H9 (cell line): ENCODE measurements at regions not wholly inside any gene's neighbourhood (a gene's known extent, or its start where the extent isn't known, plus 50 kb on each side); places are given as distances from the start of the nearest gene placed in this dataset.

Source experiments
- DNase-seq: peaks from one replicate; pipeline ENCODE4 v3.0.0-alpha.2; 2017
- H2AFZ ChIP-seq: one replicate; pipeline ENCODE4 v1.6.1; 2013; ENCODE audit warnings: mild to moderate bottlenecking, low read length, control low read depth, moderate library complexity
- H2AK5ac ChIP-seq: 2 replicates; pipeline ENCODE4 v1.6.1; 2013; ENCODE audit warnings: low read length, control low read depth, mixed read lengths; ENCODE audit not compliant: insufficient read length
- H2BK120ac ChIP-seq: one replicate; pipeline ENCODE4 v1.6.1; 2013; ENCODE audit warnings: low read depth, mild to moderate bottlenecking, low read length, control low read depth, inconsistent platforms; ENCODE audit not compliant: poor library complexity, severe bottlenecking
- H2BK12ac ChIP-seq: 2 replicates; pipeline ENCODE4 v1.6.1; 2013; ENCODE audit warnings: low read length, control low read depth, mixed read lengths, low read depth; ENCODE audit not compliant: insufficient read length
- H2BK15ac ChIP-seq: 2 replicates; pipeline ENCODE4 v1.6.1; 2013; ENCODE audit warnings: low read depth, low read length, control low read depth
- H2BK20ac ChIP-seq: one replicate; pipeline ENCODE4 v1.6.1; 2013; ENCODE audit warnings: low read depth, mild to moderate bottlenecking, low read length, control low read depth, inconsistent platforms; ENCODE audit not compliant: poor library complexity, severe bottlenecking
- H2BK5ac ChIP-seq: 2 replicates; pipeline ENCODE4 v1.6.1; 2013; ENCODE audit warnings: low read length, control low read depth, mixed read lengths; ENCODE audit not compliant: insufficient read length
- H3K14ac ChIP-seq: 2 replicates; pipeline ENCODE4 v1.6.1; 2013; ENCODE audit warnings: low read length, control low read depth; ENCODE audit not compliant: insufficient read depth
- H3K18ac ChIP-seq: 2 replicates; pipeline ENCODE4 v1.6.1; 2013; ENCODE audit warnings: low read depth, mild to moderate bottlenecking, mixed read lengths, low read length, control low read depth; ENCODE audit not compliant: insufficient read length
- H3K23ac ChIP-seq: 2 replicates; pipeline ENCODE4 v1.6.1; 2013; ENCODE audit warnings: low read length, control low read depth, mixed read lengths, low read depth; ENCODE audit not compliant: insufficient read length
- H3K23me2 ChIP-seq: 2 replicates; pipeline ENCODE4 v1.6.1; 2013; ENCODE audit warnings: low read depth, mild to moderate bottlenecking, mixed read lengths, low read length, control low read depth; ENCODE audit not compliant: insufficient read length, poor library complexity, severe bottlenecking
- H3K27ac ChIP-seq: 2 replicates; pipeline ENCODE4 v1.5.1; 2013; ENCODE audit warnings: low read length, control low read depth, mixed read lengths, low read depth; ENCODE audit not compliant: insufficient read length
- H3K27me3 ChIP-seq: 2 replicates; pipeline ENCODE4 v1.6.1; 2013; ENCODE audit warnings: low read length, control low read depth, inconsistent platforms; ENCODE audit not compliant: insufficient read depth
- H3K4ac ChIP-seq: 2 replicates; pipeline ENCODE4 v1.6.1; 2013; ENCODE audit warnings: low read depth, mild to moderate bottlenecking, control low read depth, inconsistent platforms, low read length, moderate library complexity
- H3K4me1 ChIP-seq: 2 replicates; pipeline ENCODE4 v1.6.1; 2013; ENCODE audit warnings: low read length, control low read depth, inconsistent platforms; ENCODE audit not compliant: insufficient read depth
- H3K4me2 ChIP-seq: 2 replicates; pipeline ENCODE4 v1.6.1; 2013; ENCODE audit warnings: low read length, control low read depth, mixed read lengths; ENCODE audit not compliant: insufficient read length, insufficient read depth
- H3K56ac ChIP-seq: 2 replicates; pipeline ENCODE4 v1.6.1; 2013; ENCODE audit warnings: low read depth, mild to moderate bottlenecking, mixed read lengths, low read length, control low read depth; ENCODE audit not compliant: insufficient read length
- H3K79me1 ChIP-seq: 2 replicates; pipeline ENCODE4 v1.6.1; 2013; ENCODE audit warnings: low read depth, mild to moderate bottlenecking, moderate library complexity, low read length, control low read depth, inconsistent platforms; ENCODE audit not compliant: insufficient read depth, poor library complexity, severe bottlenecking
- H3K79me2 ChIP-seq: 2 replicates; pipeline ENCODE4 v1.6.1; 2013; ENCODE audit warnings: low read length, control low read depth, inconsistent platforms; ENCODE audit not compliant: insufficient read depth
- H3K9ac ChIP-seq: 2 replicates; pipeline ENCODE4 v1.6.1; 2013; ENCODE audit warnings: low read length, control low read depth, mixed read lengths; ENCODE audit not compliant: insufficient read length; ENCODE audit errors: extremely low read depth
- H3K9me3 ChIP-seq: one replicate; pipeline ENCODE4 v1.6.1; 2013; ENCODE audit warnings: low read depth, low read length, inconsistent platforms; ENCODE audit not compliant: control insufficient read depth
- H3T11ph ChIP-seq: one replicate; pipeline ENCODE4 v1.6.1; 2013; ENCODE audit warnings: mild to moderate bottlenecking, low read length, control low read depth, inconsistent platforms
- H4K20me1 ChIP-seq: one replicate; pipeline ENCODE4 v1.6.1; 2013; ENCODE audit not compliant: control insufficient read depth, insufficient read length, insufficient read depth
- H4K5ac ChIP-seq: 2 replicates; pipeline ENCODE4 v1.6.1; 2013; ENCODE audit warnings: low read depth, mild to moderate bottlenecking, mixed read lengths, low read length, control low read depth; ENCODE audit not compliant: insufficient read length
- H4K8ac ChIP-seq: replicated peaks from 2 replicates; pipeline ENCODE4 v1.6.1; 2013; ENCODE audit warnings: low read length, control low read depth, mixed read lengths, low read depth; ENCODE audit not compliant: insufficient read length
- H4K91ac ChIP-seq: 2 replicates; pipeline ENCODE4 v1.6.1; 2013; ENCODE audit warnings: low read depth, mild to moderate bottlenecking, moderate library complexity, mixed read lengths, low read length, control low read depth; ENCODE audit not compliant: insufficient read length
- H3K27ac Mint-ChIP-seq, 3 experiments: 2 replicates in 2 of 3; 3 replicates in 1 of 3; pipeline ENCODE4 v1.8.0; 2020 to 2021; ENCODE audit warnings: mixed read lengths in 3 of 3, mild to moderate bottlenecking in 1 of 3, moderate library complexity in 1 of 3
- H3K27me3 Mint-ChIP-seq: 2 replicates; pipeline ENCODE4 v1.8.0; 2021; ENCODE audit warnings: low read depth, mild to moderate bottlenecking, moderate library complexity, mixed read lengths
- H3K36me3 Mint-ChIP-seq, 3 experiments: 2 replicates in 2 of 3; 3 replicates in 1 of 3; pipeline ENCODE4 v1.8.0; 2020 to 2021; ENCODE audit warnings: low read depth in 3 of 3, mixed read lengths in 3 of 3; ENCODE audit not compliant: insufficient read depth in 1 of 3
- H3K4me1 Mint-ChIP-seq, 2 experiments: 2 replicates each; pipeline ENCODE4 v1.8.0; 2020; ENCODE audit warnings: mixed read lengths in 2 of 2
- H3K4me3 Mint-ChIP-seq, 2 experiments: 2 replicates in 1 of 2; 3 replicates in 1 of 2; pipeline ENCODE4 v1.8.0; 2020 to 2021; ENCODE audit warnings: mild to moderate bottlenecking in 2 of 2, mixed read lengths in 2 of 2, moderate library complexity in 1 of 2
- H3K9me3 Mint-ChIP-seq, 2 experiments: 2 replicates in 1 of 2; 3 replicates in 1 of 2; pipeline ENCODE4 v1.8.0; 2020; ENCODE audit warnings: mild to moderate bottlenecking in 2 of 2, mixed read lengths in 2 of 2, moderate library complexity in 1 of 2
- TF ChIP-seq, protein P1 (sequence below): fragments of 200-600 bp; sonication (generic); conservative IDR thresholded peaks from 3 replicates; pipeline ENCODE4 v1.8.0; 2021; ENCODE audit warnings: antibody characterized with exemption, mild to moderate bottlenecking

DNA sequence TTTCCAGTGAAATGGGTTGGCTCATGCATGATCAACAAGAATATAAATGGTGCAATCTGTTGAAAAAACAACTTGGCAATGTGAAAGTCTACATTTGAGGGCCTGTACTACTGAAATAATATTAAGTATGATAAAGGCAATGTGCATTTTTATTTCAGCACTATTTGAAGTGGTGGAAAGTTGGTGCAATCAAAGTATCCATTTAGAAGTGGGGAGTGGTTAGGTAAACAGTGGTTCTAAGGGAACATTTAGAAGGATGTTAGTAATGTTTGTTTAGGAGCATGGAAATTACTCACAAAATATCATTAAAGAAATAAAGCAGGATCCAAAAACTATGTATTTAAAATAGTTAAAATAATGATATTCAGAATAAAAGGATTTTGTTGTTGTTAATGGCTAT lies 60.2 kb downstream of the CHRM3 start:
- H3K18ac ChIP-seq, result no peak overlapping the region
- H2BK5ac ChIP-seq, result no peak overlapping the region
- no peak overlapping the region for H3K14ac ChIP-seq
- no peak overlapping the region for H3K4me3 Mint-ChIP-seq
- peaks cover 0 to 3% of the 10 kb centered on the region in 2 experiments; a peak in 1 of 4 replicates for H3K4me1 Mint-ChIP-seq
- no peak overlapping the region for H2BK120ac ChIP-seq
- H3K4ac ChIP-seq, result no peak overlapping the region
- no peak overlapping the region for H4K8ac ChIP-seq
- no peak overlapping the region for H3T11ph ChIP-seq
- H3K56ac ChIP-seq, result no peak overlapping the region
- H2BK12ac ChIP-seq, result no peak overlapping the region
- H3K9ac ChIP-seq, result no peak overlapping the region
- H3K27me3 ChIP-seq, result no peaks in the 10 kb centered on the region
- H2BK15ac ChIP-seq, result no peak overlapping the region
- H4K91ac ChIP-seq, result no peak overlapping the region
- H4K20me1 ChIP-seq, result no peaks in the 10 kb centered on the region
- no peak overlapping the region for H3K4me2 ChIP-seq
- H4K5ac ChIP-seq, result no peak overlapping the region
- H3K23ac ChIP-seq, result no peak overlapping the region
- no peaks in the 10 kb centered on the region for H3K36me3 Mint-ChIP-seq
- no peaks in the 10 kb centered on the region for H3K4me1 ChIP-seq
- H2BK20ac ChIP-seq, result no peak overlapping the region
- H2AK5ac ChIP-seq, result no peak overlapping the region
- no peak overlapping the region for H3K27ac ChIP-seq
- DNase-seq, result no peak
- no peak overlapping the region for H2AFZ ChIP-seq
- H3K79me1 ChIP-seq, result no peaks in the 10 kb centered on the region
- H3K79me2 ChIP-seq, result no peaks in the 10 kb centered on the region
- H3K23me2 ChIP-seq, result no peaks in the 10 kb centered on the region
- TF ChIP-seq, protein P1, sequence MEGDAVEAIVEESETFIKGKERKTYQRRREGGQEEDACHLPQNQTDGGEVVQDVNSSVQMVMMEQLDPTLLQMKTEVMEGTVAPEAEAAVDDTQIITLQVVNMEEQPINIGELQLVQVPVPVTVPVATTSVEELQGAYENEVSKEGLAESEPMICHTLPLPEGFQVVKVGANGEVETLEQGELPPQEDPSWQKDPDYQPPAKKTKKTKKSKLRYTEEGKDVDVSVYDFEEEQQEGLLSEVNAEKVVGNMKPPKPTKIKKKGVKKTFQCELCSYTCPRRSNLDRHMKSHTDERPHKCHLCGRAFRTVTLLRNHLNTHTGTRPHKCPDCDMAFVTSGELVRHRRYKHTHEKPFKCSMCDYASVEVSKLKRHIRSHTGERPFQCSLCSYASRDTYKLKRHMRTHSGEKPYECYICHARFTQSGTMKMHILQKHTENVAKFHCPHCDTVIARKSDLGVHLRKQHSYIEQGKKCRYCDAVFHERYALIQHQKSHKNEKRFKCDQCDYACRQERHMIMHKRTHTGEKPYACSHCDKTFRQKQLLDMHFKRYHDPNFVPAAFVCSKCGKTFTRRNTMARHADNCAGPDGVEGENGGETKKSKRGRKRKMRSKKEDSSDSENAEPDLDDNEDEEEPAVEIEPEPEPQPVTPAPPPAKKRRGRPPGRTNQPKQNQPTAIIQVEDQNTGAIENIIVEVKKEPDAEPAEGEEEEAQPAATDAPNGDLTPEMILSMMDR, result no peak
- no peaks in the 10 kb centered on the region for H3K9me3 ChIP-seq
- H3K27ac Mint-ChIP-seq, result no peak overlapping the region
- no peaks in the 10 kb centered on the region for H3K9me3 Mint-ChIP-seq
- H3K27me3 Mint-ChIP-seq, result no peaks in the 10 kb centered on the region
